ENCODE measurements at regions not wholly inside any gene's neighbourhood (a gene's known extent, or its start where the extent isn't known, plus 50 kb on each side); places are given as distances from the start of the nearest gene placed in this dataset.

DNA sequence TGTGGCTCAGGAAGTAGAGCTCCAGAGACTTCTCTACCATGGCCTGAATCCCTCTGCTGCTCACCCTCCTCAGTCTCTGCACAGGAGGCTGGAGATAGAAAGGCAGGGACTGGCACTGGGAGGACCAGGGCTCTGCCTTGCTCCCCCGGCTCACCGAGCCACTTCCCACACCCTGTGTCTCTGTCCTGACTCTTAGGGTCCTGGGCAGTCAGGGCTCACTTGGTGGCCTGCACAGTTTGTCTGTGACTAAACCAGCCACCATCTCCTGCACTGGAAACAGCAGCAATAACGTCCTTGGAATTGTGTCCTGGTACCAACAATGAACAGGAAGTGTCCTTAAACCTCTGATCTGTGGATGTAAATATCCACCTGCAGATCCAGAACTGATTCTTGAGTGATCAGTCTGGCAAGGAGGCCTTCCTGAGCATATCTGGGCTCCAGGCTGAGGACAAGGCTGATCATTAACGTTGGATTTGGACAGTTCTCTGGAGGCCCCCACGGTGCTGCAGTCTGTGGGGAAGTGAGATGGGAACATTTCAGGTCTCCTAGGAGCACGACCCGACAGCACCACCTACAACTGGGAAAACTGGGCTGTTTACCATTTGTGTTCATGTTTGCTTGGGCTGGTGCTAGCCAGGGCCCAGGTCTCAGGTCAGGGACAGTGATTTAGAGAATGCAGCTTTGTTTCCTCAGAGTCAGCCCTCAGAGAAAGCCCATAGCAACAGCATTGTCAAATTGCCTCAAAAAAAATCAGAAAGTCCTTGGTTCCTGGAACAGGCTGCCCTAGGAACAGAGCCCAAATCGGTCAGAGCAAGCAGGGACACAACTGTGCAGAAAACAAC, 82.5 kb downstream of the ZNF280B start:
- TF ChIP-seq POLR2AphosphoS5 (IDR thresholded peaks at IDR 0.05; ENCODE audit: borderline replicate concordance, low read depth, low read length) (no peak), EZH2 (IDR thresholded peaks at IDR 0.05) (no peak)

All from SK-N-MC (cell line).